GDM1 (cell line): ENCODE measurements at regions not wholly inside any gene's neighbourhood (a gene's known extent, or its start where the extent isn't known, plus 50 kb on each side); places are given as distances from the start of the nearest gene placed in this dataset.

Experiments
- DNase-seq: peaks from one replicate; lab custom pipeline; 2025; lab: John Stamatoyannopoulos, UW

- no peak for DNase-seq
Observed at GRCh38 chr6:104614394-104614793, 245.3 kb downstream of the HACE1 start.

GRCh38 chr6:104613416-104614001 lies 246.2 kb downstream of the HACE1 start:
- no peak for DNase-seq

DNA sequence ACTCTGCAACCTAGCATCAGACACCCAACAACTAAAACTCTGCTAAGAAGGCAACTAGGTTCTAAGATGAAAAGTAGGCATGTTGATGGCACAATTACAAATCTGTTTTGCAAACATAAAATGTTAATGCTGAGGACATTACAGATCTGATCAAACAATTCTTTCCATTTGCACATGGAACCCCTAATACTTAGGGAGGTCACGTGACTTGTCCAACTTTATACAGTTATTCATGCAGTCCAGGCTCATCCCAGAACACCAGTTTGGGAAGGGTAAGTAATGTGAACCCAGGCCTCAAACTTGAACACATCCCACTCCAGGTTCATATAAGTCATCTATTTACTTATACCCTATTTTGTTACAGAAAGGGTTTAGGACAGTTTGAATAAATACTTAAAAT lies 247.2 kb downstream of the HACE1 start:
- DNase-seq: no peak

- no peak for DNase-seq
Observed at GRCh38 chr6:104608101-104608500, 251.6 kb downstream of the HACE1 start.

DNA sequence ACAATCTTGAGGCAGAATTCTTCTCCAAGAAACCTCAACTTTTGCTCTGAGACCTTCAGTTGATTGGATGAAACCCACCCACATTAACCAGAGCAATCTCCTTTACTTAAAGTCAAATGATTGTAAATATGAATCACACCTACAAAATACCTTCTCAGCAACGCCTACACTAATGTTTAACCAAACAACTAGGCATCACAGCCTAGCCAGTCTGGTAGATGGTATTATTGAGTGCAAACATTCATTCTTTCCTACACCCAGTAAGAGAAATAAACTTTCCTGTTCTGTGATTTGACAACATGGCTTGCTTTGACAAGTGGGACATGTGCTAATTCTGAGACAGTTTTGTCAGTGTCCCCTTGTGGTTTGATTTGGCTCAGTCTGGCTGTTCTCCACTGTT lies 252.2 kb downstream of the HACE1 start:
- no peak for DNase-seq

DNA sequence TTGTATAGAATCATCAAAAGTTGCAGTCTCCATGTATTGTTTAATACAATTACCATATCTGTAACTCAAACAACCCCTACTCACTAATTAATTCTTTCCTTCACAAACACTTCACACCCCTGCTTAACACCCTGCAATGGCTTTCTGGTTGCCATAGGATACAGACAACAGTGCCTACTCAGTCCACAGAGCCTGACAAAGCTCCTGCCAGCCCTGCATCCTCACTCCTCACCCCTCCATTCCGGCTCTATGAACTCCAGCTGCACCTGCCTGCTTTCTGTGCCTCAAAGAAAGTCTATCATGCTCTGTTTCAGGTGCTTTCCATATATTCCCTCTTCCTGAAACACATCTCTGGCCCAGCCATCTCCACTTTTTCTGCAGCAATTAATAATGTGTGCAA lies 253.4 kb downstream of the HACE1 start:
- no peak for DNase-seq

GRCh38 chr6:104604685-104605084 lies 255.0 kb downstream of the HACE1 start:
- no peak for DNase-seq

DNA sequence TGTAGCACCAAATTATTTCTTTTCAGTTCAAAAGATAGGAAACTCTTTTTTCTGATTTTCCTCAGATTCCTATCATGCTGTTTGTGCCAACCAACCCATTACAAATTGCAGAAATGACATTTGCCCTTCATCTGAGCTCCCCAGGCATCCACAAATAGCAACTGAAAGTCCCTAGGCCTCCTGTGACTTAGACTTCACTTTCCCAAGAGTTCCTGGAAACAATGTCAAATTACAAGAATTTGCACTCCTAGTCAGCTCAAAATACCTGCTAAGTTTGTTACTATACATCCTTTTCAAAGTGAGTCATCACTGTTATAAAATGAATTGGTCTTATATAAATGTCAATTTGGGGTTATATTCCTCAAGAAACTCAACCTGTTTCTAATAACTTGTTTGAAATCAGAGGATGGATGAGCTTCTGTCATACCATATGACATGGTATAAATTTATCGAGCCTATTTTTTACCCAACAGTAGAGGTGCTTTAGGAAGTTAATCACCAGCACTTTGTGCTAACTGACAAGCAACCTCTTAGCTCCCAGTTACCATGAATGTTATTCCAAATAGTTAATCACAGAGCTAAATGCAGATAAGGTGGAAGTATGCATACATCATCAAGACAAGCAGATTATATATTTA lies 256.5 kb downstream of the HACE1 start:
- no peak for DNase-seq

- no peak for DNase-seq
Observed at GRCh38 chr6:104601721-104602120, 258.0 kb downstream of the HACE1 start.

DNA sequence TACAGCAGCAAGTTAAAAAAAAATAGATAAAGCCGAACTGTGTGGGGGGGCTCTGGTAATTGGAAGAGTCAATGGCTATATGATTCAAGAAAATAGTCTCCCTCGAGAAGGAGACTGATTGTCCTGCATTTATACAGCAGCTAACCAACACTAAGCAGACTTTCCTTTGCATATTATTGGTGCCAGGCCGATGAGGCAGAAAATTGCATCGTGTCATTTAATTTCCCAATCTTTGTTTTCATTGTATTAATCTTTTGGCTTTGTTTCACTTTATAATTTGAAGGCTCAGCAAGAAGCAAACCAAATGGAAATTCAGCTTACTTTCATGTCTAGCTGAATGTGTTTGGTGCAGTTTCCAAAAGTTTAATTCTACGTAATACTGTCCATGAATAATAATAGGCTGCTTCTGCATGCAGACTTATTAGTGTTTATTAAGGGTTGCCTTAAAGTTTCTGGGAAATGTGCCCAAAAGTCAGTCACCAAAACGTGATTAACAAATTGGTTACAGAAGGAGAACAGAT lies 258.5 kb downstream of the HACE1 start:
- DNase-seq: no peak

GRCh38 chr6:104600639-104600931 lies 259.1 kb downstream of the HACE1 start:
- DNase-seq: no peak

DNA sequence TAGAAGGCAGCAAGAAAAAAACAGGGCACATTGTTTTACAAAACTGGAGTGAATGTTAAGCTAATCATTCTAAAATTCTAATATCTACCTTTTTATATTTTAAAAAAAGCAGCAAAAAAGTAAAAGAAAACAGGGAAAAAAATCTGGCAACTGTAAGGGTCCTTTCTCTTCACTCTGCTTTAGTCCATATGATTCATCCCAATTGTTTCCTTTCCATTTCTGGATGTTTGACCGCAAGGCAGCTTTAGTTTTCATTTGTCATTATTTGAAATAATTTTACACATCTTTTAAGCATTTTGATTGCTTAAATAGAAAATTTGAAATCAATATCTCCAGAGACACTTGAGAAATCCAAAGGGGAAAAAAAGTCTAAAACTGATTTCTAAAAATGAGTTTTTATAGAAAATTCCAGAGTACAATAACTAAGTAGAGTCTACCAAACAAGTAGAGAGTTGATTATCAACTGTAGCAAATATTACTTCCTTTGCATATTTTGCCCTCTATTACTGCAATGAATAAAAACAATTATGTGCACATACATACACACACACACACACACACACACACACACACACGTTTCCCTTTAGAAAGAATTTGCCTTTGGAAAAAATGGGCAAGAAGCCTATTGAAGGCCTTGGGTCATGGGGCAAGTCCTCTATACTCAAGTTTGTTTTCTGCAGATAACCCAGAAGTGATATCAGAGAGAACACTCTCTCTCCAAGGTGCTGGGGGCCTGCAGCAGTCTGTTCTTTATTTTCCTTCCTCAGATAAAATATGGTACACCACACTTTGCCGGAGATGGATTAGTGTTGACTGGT lies 259.7 kb downstream of the HACE1 start:
- no peak for DNase-seq

DNA sequence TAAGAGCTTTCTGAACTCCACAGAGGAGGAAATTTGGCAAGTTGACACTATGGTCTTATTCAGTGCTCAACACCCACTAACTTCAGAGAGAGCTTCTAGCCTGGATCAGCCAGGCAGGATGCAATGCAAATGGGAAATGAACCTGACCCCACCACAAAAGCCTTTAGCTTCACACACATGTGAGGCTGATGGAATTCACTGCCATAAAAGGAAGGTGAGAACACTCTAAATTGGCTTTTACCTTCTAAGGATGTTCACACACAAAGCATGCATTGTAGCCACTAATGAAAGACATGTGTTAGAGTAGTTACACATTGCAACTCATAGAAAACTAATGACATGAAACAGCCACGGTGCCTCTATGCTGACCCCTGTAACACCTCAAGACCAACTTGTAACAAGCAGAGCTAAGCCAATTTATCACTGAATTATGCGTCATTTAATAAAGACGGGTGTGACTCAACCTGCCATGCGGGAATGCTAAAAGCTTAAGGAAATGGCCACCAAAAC lies 262.1 kb downstream of the HACE1 start:
- DNase-seq: no peak

DNA sequence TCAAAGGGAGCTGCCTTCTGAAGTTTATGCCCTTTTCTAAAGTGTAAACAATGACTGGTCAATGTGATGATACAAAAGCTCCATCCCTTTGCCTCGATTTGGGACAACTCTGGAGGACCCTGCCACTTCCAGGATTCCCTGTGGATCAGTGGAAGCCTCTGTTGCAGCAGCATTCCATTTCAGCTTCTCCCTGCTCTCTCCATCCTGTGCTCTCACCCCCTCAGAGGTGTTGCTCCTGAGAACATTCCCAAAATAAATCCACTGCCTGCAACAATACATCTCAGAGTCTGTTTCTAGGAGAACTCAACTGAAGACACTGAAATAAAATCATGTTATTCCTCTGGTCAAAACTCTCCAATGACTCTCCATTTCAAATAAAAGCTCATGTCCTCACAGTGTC lies 263.6 kb downstream of the HACE1 start:
- DNase-seq: no peak

- DNase-seq: no peak
Observed at GRCh38 chr6:104595311-104595820, 264.4 kb downstream of the HACE1 start.

DNA sequence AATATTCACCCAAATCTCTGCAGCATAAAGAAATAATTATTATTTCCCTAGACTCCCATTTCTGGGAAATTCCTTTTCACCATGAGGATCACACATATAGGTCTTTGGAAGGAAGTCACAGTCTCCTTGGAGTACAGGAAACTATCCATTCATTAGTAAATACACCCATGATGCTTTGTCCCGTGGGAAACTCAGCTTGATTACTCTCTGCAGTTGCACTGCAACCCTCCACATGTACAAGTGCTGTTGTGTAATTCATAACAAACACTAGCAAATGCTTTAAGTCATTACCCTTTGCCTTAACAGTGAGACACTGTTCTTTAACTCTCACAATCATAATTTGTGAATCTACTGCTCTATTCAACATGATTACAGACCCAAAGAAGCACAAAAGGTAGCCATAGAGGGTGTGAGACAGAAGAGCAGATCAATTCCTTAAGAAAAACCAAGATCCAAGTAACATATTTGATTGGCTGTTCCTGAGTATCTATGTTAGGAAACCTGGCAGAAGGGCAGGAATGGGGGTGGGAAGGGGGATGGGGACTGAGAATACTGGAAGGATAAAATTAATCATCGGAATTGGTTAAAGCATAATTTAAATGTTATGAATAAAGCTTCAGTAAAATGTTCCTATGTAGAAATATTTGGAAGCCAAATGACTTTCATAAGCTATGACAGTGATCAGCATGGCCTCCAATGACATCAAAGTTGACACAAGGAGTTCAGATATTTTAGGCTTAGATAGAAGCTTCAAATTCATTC lies 268.0 kb downstream of the HACE1 start:
- DNase-seq: no peak

- DNase-seq: no peak
Observed at GRCh38 chr6:104589940-104590339, 269.8 kb downstream of the HACE1 start.

DNA sequence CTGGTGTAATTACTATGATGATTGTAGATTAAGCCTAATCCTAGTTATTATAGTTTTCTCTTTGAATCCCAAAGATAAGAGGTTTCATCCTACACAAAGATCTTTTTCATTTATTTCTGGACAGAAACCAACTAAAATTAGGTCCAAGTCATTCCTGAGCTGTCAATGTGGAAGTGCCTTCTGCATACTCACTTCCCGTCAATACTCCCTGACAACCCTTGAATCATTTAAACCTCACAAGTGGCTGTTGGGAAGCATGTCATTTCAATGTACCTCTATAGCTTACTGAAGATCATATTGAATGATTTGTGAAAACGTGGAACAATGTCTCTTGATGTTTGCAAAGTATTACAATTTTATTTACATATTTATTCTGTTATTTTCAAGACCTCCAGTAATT lies 274.1 kb downstream of the HACE1 start:
- DNase-seq: no peak

DNA sequence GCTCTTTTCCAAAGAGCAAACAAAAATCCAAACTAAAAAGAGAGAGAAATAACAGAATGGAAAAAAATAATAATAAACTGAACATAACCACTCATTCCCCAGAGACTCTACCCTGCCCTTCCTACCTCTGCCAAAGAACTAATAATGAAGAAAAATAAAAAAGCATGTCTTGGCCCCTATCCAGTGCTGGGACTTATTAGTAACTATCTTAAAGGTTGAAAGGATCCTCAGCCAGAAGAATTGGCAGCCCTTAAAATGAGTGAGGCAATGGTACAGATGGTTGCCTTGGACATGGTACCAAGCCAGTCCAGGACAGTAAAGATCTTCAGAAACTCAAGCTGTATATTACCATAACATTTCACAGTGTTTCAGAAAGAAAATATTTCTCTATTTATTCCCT lies 279.3 kb downstream of the HACE1 start:
- no peak for DNase-seq

- no peak for DNase-seq
Observed at GRCh38 chr6:104579310-104579863, 280.3 kb downstream of the HACE1 start.

DNA sequence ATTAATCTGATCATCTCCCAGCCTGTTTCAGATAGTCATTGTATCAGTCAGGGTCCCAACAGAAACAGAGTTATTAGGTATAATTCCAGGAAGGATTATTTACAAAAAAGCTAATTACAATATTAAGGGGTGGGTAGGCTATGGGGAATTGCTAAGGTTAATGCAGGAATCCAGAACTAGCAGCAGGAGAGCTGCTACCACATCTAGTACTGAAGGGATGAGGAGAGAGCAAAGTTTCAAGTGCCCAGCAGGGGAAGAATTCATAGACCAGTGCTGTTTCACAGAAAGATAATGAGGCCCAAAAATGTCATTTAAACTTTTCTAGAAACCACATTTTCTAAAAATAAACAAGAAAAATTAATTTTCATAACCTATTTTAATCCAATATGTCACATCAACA lies 284.2 kb downstream of the HACE1 start:
- no peak for DNase-seq
